Panc1 (cell line): ENCODE measurements at regions not wholly inside any gene's neighbourhood (a gene's known extent, or its start where the extent isn't known, plus 50 kb on each side); places are given as distances from the start of the nearest gene placed in this dataset.

ENCODE experiments used
- ATAC-seq: fragments of 200-7000 bp; cut with Tn5 transposase; 2 replicates; pipeline ENCODE4 v1.9.1; 2020; ENCODE audit warnings: mild to moderate bottlenecking, moderate library complexity
- BruUV-seq: library from RNA; stranded (reverse); fragments of 400-500 nt; replicated peaks from 2 replicates; lab custom pipeline; 2021; lab: Mats Ljungman, UMichigan
- CTCF ChIA-PET: fragments of 300-600 bp; sonication (Branson Sonifier 250); formaldehyde crosslinking; loops from one replicate; lab custom pipeline; 2022; ENCODE audit warnings: antibody characterized with exemption; lab: Charles Lee
- POLR2A ChIA-PET: fragments of 300-600 bp; sonication (Branson Sonifier 250); formaldehyde crosslinking; loops from one replicate; lab custom pipeline; 2022; ENCODE audit warnings: antibody characterized with exemption; lab: Charles Lee
- DNase-seq: peaks from one replicate; pipeline ENCODE4 v3.0.0-alpha.2; 2010; ENCODE audit warnings: low read depth, low spot score
- H3K27ac ChIP-seq: 2 replicates; pipeline ENCODE4 v1.5.1; 2011; ENCODE audit warnings: mild to moderate bottlenecking, low read length, inconsistent platforms
- H3K27me3 ChIP-seq: fragments of 200-500 bp; sonication (Bioruptor generic); 2 replicates; pipeline ENCODE4 v1.6.0; 2014; ENCODE audit warnings: low read length, inconsistent platforms; ENCODE audit not compliant: control insufficient read depth, insufficient read depth
- H3K36me3 ChIP-seq: fragments of 200-500 bp; sonication (Bioruptor generic); 2 replicates; pipeline ENCODE4 v1.5.1; 2014; ENCODE audit warnings: inconsistent platforms, mild to moderate bottlenecking, low read length, moderate library complexity; ENCODE audit not compliant: control insufficient read depth, insufficient read depth
- H3K4me1 ChIP-seq: 2 replicates; pipeline ENCODE4 v1.5.1; 2011; ENCODE audit warnings: inconsistent platforms, mild to moderate bottlenecking, low read length, moderate library complexity; ENCODE audit not compliant: control insufficient read depth, insufficient read depth
- H3K4me3 ChIP-seq, 2 experiments: 2 replicates each; pipeline ENCODE4 v1.5.1; 2011 to 2012; ENCODE audit warnings: low read depth in 2 of 2, low read length in 2 of 2, mild to moderate bottlenecking in 2 of 2, inconsistent platforms in 1 of 2, moderate library complexity in 1 of 2
- H3K9me3 ChIP-seq: fragments of 200-500 bp; sonication (Bioruptor generic); 2 replicates; pipeline ENCODE4 v1.5.1; 2014; ENCODE audit warnings: low read depth, mild to moderate bottlenecking, inconsistent platforms, low read length, moderate library complexity; ENCODE audit not compliant: control insufficient read depth, insufficient read depth
- POLR2AphosphoS5 ChIP-seq: IDR thresholded peaks from 2 replicates; pipeline ENCODE4 v1.6.1; 2012; ENCODE audit warnings: mild to moderate bottlenecking, low read depth, low read length, moderate library complexity
- SIN3A ChIP-seq: IDR thresholded peaks from 2 replicates; pipeline ENCODE4 v1.6.1; 2012; ENCODE audit warnings: low read depth, mild to moderate bottlenecking, low read length, moderate library complexity, borderline replicate concordance; ENCODE audit not compliant: insufficient read depth
- TCF7L2 ChIP-seq: IDR thresholded peaks from 2 replicates; pipeline ENCODE4 v1.6.1; 2011; ENCODE audit warnings: mild to moderate bottlenecking, low read depth, low read length, inconsistent platforms
- in situ Hi-C: cut with HindIII; loops from 2 replicates; pipeline ENCODE4 v1.10.0; 2016; ENCODE audit warnings: low sequenced_read_pairs, low pct_unique_long_range_greater_than_20kb
- intact Hi-C: fragments of 100-400 bp; cut with micrococcal nuclease; formaldehyde crosslinking; loops from one replicate; pipeline ENCODE4 v1.10.0; 2022; ENCODE audit not compliant: unreplicated experiment
- TF ChIP-seq, protein P1 (sequence below), 2 experiments: IDR thresholded peaks; 2 replicates each; pipeline ENCODE4 v1.6.1; 2011 to 2012; ENCODE audit warnings: low read depth in 2 of 2, control low read depth in 1 of 2, low read length in 1 of 2, mild to moderate bottlenecking in 1 of 2, moderate library complexity in 1 of 2; ENCODE audit not compliant: insufficient read depth in 1 of 2
- TF ChIP-seq, protein P2 (sequence below): fragments of 450-650 bp; IDR thresholded peaks from 2 replicates; pipeline ENCODE4 v1.5.1; 2017; ENCODE audit warnings: mild to moderate bottlenecking

DNA sequence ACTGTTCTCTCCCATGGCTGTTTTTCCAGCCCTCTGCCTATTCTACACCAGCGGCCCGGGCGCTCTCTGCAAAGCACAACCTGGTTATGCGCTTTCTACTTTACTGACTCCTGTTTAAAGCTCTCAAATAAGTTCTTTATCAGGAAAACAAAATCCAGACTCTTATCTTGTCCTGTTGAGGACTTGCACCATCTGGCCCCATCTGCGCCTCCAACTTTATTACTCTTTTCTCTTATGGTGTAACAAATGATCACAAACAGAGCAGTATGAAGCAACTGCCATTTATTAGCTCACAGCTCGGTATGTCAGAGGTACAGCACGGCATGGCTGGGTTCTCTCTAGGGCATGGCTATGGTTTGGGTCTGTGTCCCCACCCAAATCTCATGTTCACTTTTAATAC, 236.5 kb upstream of the NT5C1B start:
- CTCF ChIA-PET: no interaction called here
- DNase-seq (no peak), ATAC-seq (no peak)
- intact Hi-C loops: no loop called here
- H3K4me3 ChIP-seq: no peak overlapping the region
- no peaks in the 10 kb centered on the region for H3K27me3 ChIP-seq
- TF ChIP-seq POLR2AphosphoS5: no peak
- TF ChIP-seq, protein P1, sequence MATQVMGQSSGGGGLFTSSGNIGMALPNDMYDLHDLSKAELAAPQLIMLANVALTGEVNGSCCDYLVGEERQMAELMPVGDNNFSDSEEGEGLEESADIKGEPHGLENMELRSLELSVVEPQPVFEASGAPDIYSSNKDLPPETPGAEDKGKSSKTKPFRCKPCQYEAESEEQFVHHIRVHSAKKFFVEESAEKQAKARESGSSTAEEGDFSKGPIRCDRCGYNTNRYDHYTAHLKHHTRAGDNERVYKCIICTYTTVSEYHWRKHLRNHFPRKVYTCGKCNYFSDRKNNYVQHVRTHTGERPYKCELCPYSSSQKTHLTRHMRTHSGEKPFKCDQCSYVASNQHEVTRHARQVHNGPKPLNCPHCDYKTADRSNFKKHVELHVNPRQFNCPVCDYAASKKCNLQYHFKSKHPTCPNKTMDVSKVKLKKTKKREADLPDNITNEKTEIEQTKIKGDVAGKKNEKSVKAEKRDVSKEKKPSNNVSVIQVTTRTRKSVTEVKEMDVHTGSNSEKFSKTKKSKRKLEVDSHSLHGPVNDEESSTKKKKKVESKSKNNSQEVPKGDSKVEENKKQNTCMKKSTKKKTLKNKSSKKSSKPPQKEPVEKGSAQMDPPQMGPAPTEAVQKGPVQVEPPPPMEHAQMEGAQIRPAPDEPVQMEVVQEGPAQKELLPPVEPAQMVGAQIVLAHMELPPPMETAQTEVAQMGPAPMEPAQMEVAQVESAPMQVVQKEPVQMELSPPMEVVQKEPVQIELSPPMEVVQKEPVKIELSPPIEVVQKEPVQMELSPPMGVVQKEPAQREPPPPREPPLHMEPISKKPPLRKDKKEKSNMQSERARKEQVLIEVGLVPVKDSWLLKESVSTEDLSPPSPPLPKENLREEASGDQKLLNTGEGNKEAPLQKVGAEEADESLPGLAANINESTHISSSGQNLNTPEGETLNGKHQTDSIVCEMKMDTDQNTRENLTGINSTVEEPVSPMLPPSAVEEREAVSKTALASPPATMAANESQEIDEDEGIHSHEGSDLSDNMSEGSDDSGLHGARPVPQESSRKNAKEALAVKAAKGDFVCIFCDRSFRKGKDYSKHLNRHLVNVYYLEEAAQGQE (IDR thresholded peaks at IDR 0.05; ENCODE audit: insufficient read depth in 1 of 2, low read depth in 2 of 2, low read length in 1 of 2): no peak
- no peak for TF ChIP-seq TCF7L2
- no peak for TF ChIP-seq SIN3A
- TF ChIP-seq, protein P2, sequence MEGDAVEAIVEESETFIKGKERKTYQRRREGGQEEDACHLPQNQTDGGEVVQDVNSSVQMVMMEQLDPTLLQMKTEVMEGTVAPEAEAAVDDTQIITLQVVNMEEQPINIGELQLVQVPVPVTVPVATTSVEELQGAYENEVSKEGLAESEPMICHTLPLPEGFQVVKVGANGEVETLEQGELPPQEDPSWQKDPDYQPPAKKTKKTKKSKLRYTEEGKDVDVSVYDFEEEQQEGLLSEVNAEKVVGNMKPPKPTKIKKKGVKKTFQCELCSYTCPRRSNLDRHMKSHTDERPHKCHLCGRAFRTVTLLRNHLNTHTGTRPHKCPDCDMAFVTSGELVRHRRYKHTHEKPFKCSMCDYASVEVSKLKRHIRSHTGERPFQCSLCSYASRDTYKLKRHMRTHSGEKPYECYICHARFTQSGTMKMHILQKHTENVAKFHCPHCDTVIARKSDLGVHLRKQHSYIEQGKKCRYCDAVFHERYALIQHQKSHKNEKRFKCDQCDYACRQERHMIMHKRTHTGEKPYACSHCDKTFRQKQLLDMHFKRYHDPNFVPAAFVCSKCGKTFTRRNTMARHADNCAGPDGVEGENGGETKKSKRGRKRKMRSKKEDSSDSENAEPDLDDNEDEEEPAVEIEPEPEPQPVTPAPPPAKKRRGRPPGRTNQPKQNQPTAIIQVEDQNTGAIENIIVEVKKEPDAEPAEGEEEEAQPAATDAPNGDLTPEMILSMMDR: no peak
- no peak overlapping the region for H3K27ac ChIP-seq
- in situ Hi-C loops: no loop called here
- no peaks in the 10 kb centered on the region for H3K9me3 ChIP-seq
- BruUV-seq: no TSS peak
- no peaks in the 10 kb centered on the region for H3K4me1 ChIP-seq
- POLR2A ChIA-PET: no interaction called here
- no peaks in the 10 kb centered on the region for H3K36me3 ChIP-seq

- Histone ChIP-seq H3K4me1 (no peaks in the 10 kb centered on the region), H3K4me3 (no peak overlapping the region), H3K36me3 (no peaks in the 10 kb centered on the region), H3K9me3 (no peaks in the 10 kb centered on the region), H3K27me3 (no peaks in the 10 kb centered on the region), H3K27ac (no peak overlapping the region)
- ATAC-seq (no peak), DNase-seq (no peak)
- in situ Hi-C loops (no loop called here), intact Hi-C loops (no loop called here)
- TF ChIP-seq, protein P1 (IDR thresholded peaks at IDR 0.05; ENCODE audit: insufficient read depth in 1 of 2, low read depth in 2 of 2, low read length in 1 of 2): no peak
- TF ChIP-seq TCF7L2 (no peak), SIN3A (no peak), POLR2AphosphoS5 (no peak)
- TF ChIP-seq, protein P2: no peak
- CTCF ChIA-PET: no interaction called here
- no TSS peak for BruUV-seq
- POLR2A ChIA-PET: no interaction called here
These were observed 235.5 kb upstream of the NT5C1B start for GRCh38 chr2:18824915-18825314.
